Panc1 (cell line): ENCODE measurements at regions not wholly inside any gene's neighbourhood (a gene's known extent, or its start where the extent isn't known, plus 50 kb on each side); places are given as distances from the start of the nearest gene placed in this dataset.

ENCODE experiments used
- TCF7L2 ChIP-seq: IDR thresholded peaks from 2 replicates; pipeline ENCODE4 v1.6.1; 2011; ENCODE audit warnings: mild to moderate bottlenecking, low read depth, low read length, inconsistent platforms
- TF ChIP-seq, protein P1 (sequence below): fragments of 450-650 bp; IDR thresholded peaks from 2 replicates; pipeline ENCODE4 v1.5.1; 2017; ENCODE audit warnings: mild to moderate bottlenecking

DNA sequence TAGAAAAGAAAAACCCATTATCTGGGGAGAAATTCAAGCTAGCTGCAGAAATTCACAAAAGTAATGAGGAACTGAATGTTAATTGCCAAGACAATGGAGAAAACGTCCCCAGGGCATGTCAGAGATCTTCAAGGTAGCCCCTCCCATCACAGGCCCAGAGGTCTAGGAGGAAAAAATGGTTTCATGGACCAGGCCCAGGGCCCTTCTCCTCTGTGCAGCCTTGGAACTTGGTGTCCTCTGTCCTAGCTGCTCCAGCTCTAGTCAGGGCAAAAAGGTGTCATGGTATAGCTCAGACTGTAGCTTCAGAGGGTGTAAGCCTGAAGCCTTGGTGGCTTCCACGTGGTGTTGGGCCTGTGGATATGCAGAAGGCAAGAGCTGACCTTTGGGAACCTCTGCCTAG lies 411.8 kb downstream of the ADRA2A start:
- TF ChIP-seq, protein P1, sequence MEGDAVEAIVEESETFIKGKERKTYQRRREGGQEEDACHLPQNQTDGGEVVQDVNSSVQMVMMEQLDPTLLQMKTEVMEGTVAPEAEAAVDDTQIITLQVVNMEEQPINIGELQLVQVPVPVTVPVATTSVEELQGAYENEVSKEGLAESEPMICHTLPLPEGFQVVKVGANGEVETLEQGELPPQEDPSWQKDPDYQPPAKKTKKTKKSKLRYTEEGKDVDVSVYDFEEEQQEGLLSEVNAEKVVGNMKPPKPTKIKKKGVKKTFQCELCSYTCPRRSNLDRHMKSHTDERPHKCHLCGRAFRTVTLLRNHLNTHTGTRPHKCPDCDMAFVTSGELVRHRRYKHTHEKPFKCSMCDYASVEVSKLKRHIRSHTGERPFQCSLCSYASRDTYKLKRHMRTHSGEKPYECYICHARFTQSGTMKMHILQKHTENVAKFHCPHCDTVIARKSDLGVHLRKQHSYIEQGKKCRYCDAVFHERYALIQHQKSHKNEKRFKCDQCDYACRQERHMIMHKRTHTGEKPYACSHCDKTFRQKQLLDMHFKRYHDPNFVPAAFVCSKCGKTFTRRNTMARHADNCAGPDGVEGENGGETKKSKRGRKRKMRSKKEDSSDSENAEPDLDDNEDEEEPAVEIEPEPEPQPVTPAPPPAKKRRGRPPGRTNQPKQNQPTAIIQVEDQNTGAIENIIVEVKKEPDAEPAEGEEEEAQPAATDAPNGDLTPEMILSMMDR = no peak
- TF ChIP-seq TCF7L2 = no peak
